SH-SY5Y (cell line): ENCODE measurements at regions not wholly inside any gene's neighbourhood (a gene's known extent, or its start where the extent isn't known, plus 50 kb on each side); places are given as distances from the start of the nearest gene placed in this dataset.

ENCODE experiments used
- GATA2 ChIP-seq: IDR thresholded peaks from 2 replicates; pipeline ENCODE4 v1.6.1; 2011; ENCODE audit warnings: mild to moderate bottlenecking, low read depth, low read length
- GATA3 ChIP-seq: IDR thresholded peaks from 2 replicates; pipeline ENCODE4 v1.6.1; 2011; ENCODE audit warnings: low read depth, mild to moderate bottlenecking, low read length, moderate library complexity

DNA sequence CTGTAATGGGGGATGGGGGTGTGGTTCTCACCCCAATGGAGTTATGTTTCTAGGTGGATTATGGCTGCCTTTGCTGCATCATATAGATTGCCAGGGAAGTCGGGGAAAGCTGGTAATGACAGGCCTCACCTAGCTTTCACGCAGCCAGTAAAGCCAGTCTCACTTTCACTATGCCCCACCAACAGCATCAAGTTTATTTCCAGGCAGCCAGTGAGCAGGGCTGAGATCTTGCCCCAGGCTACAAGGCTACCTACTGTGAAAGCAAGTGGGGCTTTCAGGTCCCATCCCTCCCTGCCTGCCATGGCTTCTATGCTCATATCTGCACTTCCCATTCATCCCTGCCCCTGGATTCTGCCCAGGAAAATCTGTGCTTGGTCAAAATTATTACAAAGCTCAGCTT is 61.7 kb upstream of the NXPH1 start:
- no peak for TF ChIP-seq GATA2
- TF ChIP-seq GATA3: no peak
